Astrocyte of the cerebellum (primary cell): ENCODE measurements at regions not wholly inside any gene's neighbourhood (a gene's known extent, or its start where the extent isn't known, plus 50 kb on each side); places are given as distances from the start of the nearest gene placed in this dataset.
A peak's percentile ranks its signal among the peaks of the same experiment; 100 is the strongest.

Experiments
- DNase-seq: peaks from one replicate; pipeline ENCODE4 v3.0.0-alpha.2; 2011; ENCODE audit warnings: low read depth
- H3K4me3 ChIP-seq: 2 replicates; pipeline ENCODE4 v1.5.1; 2011; ENCODE audit warnings: mild to moderate bottlenecking, low read depth, low read length, moderate library complexity
- in situ Hi-C: cut with HindIII; loops from 2 replicates; pipeline ENCODE4 v1.10.0; 2017; ENCODE audit warnings: low sequenced_read_pairs
- TF ChIP-seq, protein P1 (sequence below): IDR thresholded peaks from 2 replicates; pipeline ENCODE4 v1.5.1; 2012; ENCODE audit warnings: low read length, low read depth, moderate library complexity, mild to moderate bottlenecking; ENCODE audit errors: missing control alignments

DNA sequence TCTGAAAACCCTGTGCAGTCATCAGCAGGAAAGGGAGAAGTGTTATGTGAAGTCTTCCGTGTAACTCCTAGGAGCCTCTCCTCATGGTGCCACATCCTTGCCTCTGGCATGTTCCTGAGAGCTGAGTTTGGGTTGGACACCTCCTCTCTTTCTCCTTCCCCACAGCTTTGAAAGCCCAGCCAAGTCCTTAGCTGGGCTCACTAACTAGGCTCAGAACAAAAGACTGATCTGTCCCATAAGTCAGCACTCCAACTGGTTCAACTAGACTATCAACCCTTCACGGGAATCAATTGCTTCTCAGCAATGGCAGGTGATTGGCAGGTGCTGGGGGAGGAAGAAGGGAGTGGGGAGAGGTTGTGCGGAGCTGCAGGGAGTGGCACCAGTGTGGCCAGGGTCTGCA, 509.9 kb upstream of the B3GAT1 start:
- TF ChIP-seq, protein P1, sequence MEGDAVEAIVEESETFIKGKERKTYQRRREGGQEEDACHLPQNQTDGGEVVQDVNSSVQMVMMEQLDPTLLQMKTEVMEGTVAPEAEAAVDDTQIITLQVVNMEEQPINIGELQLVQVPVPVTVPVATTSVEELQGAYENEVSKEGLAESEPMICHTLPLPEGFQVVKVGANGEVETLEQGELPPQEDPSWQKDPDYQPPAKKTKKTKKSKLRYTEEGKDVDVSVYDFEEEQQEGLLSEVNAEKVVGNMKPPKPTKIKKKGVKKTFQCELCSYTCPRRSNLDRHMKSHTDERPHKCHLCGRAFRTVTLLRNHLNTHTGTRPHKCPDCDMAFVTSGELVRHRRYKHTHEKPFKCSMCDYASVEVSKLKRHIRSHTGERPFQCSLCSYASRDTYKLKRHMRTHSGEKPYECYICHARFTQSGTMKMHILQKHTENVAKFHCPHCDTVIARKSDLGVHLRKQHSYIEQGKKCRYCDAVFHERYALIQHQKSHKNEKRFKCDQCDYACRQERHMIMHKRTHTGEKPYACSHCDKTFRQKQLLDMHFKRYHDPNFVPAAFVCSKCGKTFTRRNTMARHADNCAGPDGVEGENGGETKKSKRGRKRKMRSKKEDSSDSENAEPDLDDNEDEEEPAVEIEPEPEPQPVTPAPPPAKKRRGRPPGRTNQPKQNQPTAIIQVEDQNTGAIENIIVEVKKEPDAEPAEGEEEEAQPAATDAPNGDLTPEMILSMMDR: no peak

DNA sequence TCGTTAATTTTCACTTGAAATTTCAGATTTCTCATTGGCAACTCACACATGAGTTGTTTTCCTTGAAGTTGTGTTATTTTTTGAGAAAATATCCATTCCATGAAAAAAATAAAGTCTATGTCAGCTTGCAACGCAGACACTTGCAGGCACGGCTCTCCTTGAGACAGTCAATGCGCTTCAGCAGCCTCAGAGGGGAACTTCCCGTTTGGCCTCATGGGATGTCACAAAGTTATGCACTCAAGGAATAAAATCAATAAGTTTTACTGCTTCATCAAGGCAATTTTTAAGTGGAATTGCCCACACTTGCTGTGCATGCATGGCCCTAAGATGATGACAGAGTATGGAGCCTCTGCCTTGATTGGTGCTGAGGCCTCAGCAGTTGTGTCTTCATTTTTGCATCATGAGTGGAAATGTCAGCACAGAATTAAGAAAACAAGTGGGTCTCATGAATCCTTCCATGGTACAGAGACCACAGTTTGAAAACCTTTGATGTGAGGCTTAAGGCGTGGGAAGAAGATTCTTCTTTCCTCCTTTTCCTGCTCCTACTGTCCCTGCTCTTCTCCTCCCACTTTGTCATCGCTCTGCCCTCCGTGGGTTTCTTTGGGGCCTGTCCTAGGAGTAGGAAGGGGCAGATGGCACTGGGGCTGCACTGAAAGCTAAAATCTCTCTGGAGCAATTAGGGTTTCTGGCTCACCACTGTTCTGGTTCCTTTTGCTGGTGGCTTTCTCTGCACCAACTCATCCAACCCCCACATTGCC, 509.0 kb upstream of the B3GAT1 start:
- TF ChIP-seq, protein P1: no peak
- H3K4me3 ChIP-seq: no peak overlapping the region
- in situ Hi-C loops: no loop called here
- DNase-seq: no peak

More for the DNA sequence above, 509.9 kb upstream of the B3GAT1 start:
- in situ Hi-C loops: no loop called here
- DNase-seq: no peak
- H3K4me3 ChIP-seq: no peak overlapping the region

DNA sequence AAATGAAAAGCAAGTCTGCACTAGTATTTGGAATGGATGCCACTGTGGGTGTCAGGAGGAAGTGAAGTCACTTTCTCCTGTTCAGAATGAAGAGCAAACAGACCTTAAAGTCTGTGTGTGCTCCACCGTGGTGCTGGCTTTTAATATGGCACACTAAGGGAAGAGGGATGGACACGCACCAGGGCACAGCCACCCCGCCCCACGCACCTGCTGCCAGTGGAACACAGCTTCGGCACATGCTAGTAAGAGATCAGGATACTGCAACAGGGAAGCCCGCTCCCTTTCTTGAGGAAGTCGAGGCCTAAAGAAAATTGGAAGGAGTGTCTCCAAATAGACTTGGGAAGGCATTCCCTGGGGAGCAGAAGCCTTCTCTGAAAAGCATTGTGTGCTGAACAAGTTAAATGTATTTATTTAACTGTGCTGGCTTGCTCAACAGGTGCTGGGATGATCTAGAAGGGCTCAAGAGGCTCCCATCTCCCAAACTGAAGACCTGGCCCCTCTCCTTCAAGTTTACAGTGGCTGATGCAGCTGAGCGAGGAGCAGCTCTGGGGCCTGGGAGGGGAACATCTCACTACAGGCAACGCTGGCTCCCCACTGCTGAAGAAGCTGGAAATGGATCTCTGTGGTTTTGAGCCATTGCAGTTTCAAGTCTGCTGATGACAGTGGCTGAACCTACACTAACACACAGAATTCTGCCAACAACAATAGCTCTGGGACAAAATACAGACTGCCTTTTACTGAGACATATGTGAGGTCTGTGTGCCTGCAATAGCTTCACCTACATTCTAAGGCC, 504.6 kb upstream of the B3GAT1 start:
- DNase-seq: no peak
- TF ChIP-seq, protein P1: no peak
- in situ Hi-C loops: no loop called here
- no peak overlapping the region for H3K4me3 ChIP-seq

DNA sequence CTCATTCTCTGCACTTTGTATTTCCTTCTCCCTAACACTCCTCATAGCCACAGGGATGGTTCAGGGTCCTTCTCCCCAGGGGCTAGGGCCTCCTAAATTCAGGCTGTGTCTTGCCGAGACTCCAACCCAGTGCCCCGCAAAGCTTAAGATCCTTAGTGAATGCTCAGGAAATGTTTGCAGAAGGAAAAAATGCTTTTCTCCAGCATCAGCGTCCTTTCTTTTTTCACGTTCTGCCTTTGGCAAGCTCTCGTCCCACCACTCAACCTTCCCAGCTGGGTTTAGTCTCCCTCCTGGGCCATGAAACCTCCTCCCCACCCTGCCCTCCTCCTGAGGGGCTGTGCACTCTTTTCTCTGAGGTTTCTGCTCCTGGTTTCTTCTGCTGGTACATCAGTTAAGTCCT, 503.8 kb upstream of the B3GAT1 start:
- in situ Hi-C loops: no loop called here
- TF ChIP-seq, protein P1: no peak
- no peak overlapping the region for H3K4me3 ChIP-seq
- DNase-seq: no peak

DNA sequence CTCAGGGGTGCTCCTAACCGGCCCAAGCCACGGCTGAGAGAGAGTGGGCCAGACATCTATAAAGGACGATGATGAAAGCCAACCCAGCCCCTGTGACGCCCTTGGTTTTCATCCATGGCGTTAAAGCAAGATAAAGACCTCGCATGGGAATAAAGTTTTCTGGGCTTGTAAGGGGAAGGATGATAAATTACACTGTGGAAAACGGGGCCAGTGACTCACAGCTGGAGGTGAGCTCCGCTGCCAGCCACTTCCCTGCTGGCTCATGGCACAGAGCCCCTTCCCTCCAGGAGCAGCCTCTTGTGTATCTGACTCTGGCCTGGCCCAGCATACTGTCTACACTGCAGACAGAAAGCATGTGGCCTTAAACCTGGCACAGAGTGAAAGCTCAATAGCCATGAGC, 503.2 kb upstream of the B3GAT1 start:
- TF ChIP-seq, protein P1: no peak
- peak; percentile 65 for DNase-seq
- H3K4me3 ChIP-seq: no peak overlapping the region
- in situ Hi-C loops: no loop called here

DNA sequence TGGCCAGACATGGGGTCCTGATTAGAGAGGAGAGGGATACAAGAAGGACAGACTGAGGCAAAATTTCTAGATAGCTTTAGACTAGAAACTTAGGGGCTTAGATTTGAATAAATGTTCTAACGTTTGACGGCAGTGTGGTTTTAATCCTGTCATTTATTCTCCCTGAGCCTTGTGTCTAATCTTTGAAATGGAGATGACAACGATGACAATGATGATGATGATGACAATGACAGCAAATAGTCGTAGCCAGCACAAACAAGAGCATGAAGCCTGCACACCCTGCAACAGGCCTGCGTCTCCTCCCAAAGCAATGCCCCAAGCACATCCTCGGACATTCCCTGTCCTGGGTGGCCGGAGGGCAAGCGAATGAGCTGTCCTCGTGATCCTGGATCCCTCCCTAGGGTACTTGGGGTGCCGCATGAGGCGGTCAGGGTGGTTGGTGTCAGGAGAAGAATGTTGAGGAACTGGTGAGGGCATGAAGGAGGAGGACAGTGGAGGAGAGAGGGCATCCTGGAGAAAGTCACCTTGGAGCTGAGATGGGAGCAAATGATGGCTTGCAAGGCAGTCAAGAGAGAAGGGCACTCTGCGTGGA, 502.1 kb upstream of the B3GAT1 start:
- DNase-seq: no peak
- H3K4me3 ChIP-seq: no peak overlapping the region
- TF ChIP-seq, protein P1: no peak
- in situ Hi-C loops: no loop called here
